ENCODE measurements at regions not wholly inside any gene's neighbourhood (a gene's known extent, or its start where the extent isn't known, plus 50 kb on each side); places are given as distances from the start of the nearest gene placed in this dataset.
A peak's percentile ranks its signal among the peaks of the same experiment; 100 is the strongest.

GRCh38 chr21:19998453-19998852, 999.8 kb upstream of the NCAM2 start:
- no TSS peak for BruUV-seq (replicated peaks)
- H3K36me3 ChIP-seq (ENCODE audit: control insufficient read depth, insufficient read depth, low read length) = no peaks in the 10 kb centered on the region
- no peaks in the 10 kb centered on the region for H3K79me2 ChIP-seq (ENCODE audit: control insufficient read depth, insufficient read depth, low read length)
- H3K9ac ChIP-seq (ENCODE audit: insufficient read depth in 1 of 2, low read depth in 2 of 2, low read length in 2 of 2) = no peak overlapping the region
- FAIRE-seq (no peak), ATAC-seq (no peak), DNase-seq (ENCODE audit: extremely low read depth in 1 of 4, low spot score in 3 of 4) (no peak)
- no peak overlapping the region for H3K4me3 ChIP-seq
- WGBS (ENCODE audit: insufficient coverage, low coverage, missing lambda C conversion rate) = 27% methylated on average over 5 of the region's 5 CpGs
- peak overlapping the region; percentile 64 for H3K4me2 ChIP-seq (ENCODE audit: insufficient read depth, low read length)
- ChIA-PET CTCF (ENCODE audit: low intra/inter-chr PET ratio) (no interaction called here), POLR2A (no interaction called here)
- H3K9me3 ChIP-seq (replicated peaks; ENCODE audit: control insufficient read depth, insufficient read depth, low read depth, low read length) = peaks cover 4% of the 10 kb centered on the region
- H3K27ac ChIP-seq (ENCODE audit: extremely low read depth, low read depth, low read length) = no peak overlapping the region; the same call in 2 of the 3 replicates
- H3K4me1 ChIP-seq (replicated peaks in 1 of 2; ENCODE audit: control insufficient read depth in 2 of 2, insufficient read depth in 2 of 2, low read length in 2 of 2) = peaks cover 3 to 4% of the 10 kb centered on the region in 2 experiments; a peak in 1 of 5 replicates
- H4K20me1 ChIP-seq (replicated peaks; ENCODE audit: control insufficient read depth, insufficient read depth, low read length) = no peaks in the 10 kb centered on the region
- H3K9me1 ChIP-seq (ENCODE audit: control insufficient read depth, insufficient read depth, low read length) = no peaks in the 10 kb centered on the region
- intact Hi-C loops (cut with micrococcal nuclease) = no loop called here
- no peak overlapping the region for H2AFZ ChIP-seq (ENCODE audit: low read depth, low read length)
- no peaks in the 10 kb centered on the region for H3K27me3 ChIP-seq (ENCODE audit: control insufficient read depth in 2 of 2, insufficient read depth in 2 of 2, low read length in 2 of 2)
- in situ Hi-C loops (cut with MboI) = no loop called here
- TF ChIP-seq MLLT1 (IDR thresholded peaks at IDR 0.05) (no peak), SPI1 (IDR thresholded peaks at IDR 0.05; ENCODE audit: borderline replicate concordance, low read depth, low read length) (peak; percentile 86), ZNF512 (tag; IDR thresholded peaks at IDR 0.05) (no peak), ZNF263 (CRISPR knock-in tag; IDR thresholded peaks at IDR 0.05; ENCODE audit: borderline replicate concordance) (no peak), HNRNPH1 (optimal IDR thresholded peaks at IDR 0.05; ENCODE audit: low read depth, low read length) (no peak), ZNF589 (CRISPR knock-in tag; IDR thresholded peaks at IDR 0.05; ENCODE audit: low read depth) (no peak)

Measured in K562 (cell line).